OCI-LY1 (cell line): ENCODE measurements at regions not wholly inside any gene's neighbourhood (a gene's known extent, or its start where the extent isn't known, plus 50 kb on each side); places are given as distances from the start of the nearest gene placed in this dataset.
"Not testable (repeated sequence)": the region's sequence is repeated elsewhere in the genome, so short reads cannot be mapped to it uniquely, and the experiment has no call there.

Source experiments
- EZH2 ChIP-seq: fragments of 200-600 bp; sonication (generic), shearing (Covaris generic); IDR thresholded peaks from 2 replicates; pipeline ENCODE4 v1.8.0; 2017; ENCODE audit warnings: borderline replicate concordance, mixed run types, mild to moderate bottlenecking, antibody characterized with exemption, low read length, moderate library complexity, mixed read lengths
- TF ChIP-seq, protein P1 (sequence below): fragments of 200-600 bp; sonication (generic), shearing (Covaris generic); IDR thresholded peaks from 2 replicates; pipeline ENCODE4 v1.5.1; 2017; ENCODE audit warnings: mild to moderate bottlenecking, antibody characterized with exemption, low read length, moderate library complexity, mixed read lengths

DNA sequence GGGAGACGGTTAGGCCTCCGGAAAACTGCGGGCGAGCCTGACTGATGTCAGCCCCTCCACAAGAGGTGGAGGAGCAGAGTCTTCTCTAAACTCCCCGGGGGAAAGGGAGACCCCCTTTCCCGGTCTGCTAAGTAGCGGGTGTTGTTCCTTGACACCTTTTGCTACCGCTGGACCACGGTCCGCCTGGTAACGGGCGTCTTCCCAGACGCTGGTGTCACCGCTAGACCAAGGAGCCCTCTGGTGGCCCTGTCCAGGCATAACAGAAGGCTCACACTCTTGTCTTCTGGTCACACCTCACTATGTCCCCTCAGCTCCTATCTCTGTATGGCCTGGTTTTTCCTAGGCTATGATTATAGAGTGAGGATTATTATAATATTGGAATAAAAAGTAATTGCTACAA, 513.4 kb downstream of the AMY1C start:
- TF ChIP-seq, protein P1, sequence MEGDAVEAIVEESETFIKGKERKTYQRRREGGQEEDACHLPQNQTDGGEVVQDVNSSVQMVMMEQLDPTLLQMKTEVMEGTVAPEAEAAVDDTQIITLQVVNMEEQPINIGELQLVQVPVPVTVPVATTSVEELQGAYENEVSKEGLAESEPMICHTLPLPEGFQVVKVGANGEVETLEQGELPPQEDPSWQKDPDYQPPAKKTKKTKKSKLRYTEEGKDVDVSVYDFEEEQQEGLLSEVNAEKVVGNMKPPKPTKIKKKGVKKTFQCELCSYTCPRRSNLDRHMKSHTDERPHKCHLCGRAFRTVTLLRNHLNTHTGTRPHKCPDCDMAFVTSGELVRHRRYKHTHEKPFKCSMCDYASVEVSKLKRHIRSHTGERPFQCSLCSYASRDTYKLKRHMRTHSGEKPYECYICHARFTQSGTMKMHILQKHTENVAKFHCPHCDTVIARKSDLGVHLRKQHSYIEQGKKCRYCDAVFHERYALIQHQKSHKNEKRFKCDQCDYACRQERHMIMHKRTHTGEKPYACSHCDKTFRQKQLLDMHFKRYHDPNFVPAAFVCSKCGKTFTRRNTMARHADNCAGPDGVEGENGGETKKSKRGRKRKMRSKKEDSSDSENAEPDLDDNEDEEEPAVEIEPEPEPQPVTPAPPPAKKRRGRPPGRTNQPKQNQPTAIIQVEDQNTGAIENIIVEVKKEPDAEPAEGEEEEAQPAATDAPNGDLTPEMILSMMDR = not testable (repeated sequence)
- TF ChIP-seq EZH2 = not testable (repeated sequence)
